Mesendoderm (in vitro differentiated cells): ENCODE measurements at regions not wholly inside any gene's neighbourhood (a gene's known extent, or its start where the extent isn't known, plus 50 kb on each side); places are given as distances from the start of the nearest gene placed in this dataset.

Experiments
- DNase-seq: peaks from one replicate; pipeline ENCODE4 v3.0.0; 2013
- H2AK5ac ChIP-seq: 2 replicates; pipeline ENCODE4 v1.6.1; 2013; ENCODE audit warnings: low read length, inconsistent platforms
- H2BK120ac ChIP-seq: 2 replicates; pipeline ENCODE4 v1.6.1; 2013; ENCODE audit warnings: low read depth, mild to moderate bottlenecking, low read length, moderate library complexity, mixed read lengths
- H2BK15ac ChIP-seq: replicated peaks from 2 replicates; pipeline ENCODE4 v1.6.1; 2013; ENCODE audit warnings: low read depth, mild to moderate bottlenecking, moderate library complexity
- H2BK5ac ChIP-seq: 2 replicates; pipeline ENCODE4 v1.6.1; 2013; ENCODE audit warnings: low read length, inconsistent platforms
- H3K18ac ChIP-seq: 2 replicates; pipeline ENCODE4 v1.6.1; 2013; ENCODE audit warnings: mild to moderate bottlenecking, low read length, mixed read lengths
- H3K23ac ChIP-seq: one replicate; pipeline ENCODE4 v1.6.1; 2013; ENCODE audit warnings: low read length
- H3K27ac ChIP-seq: 2 replicates; pipeline ENCODE4 v1.5.1; 2013; ENCODE audit warnings: low read depth, mild to moderate bottlenecking, inconsistent platforms, low read length, moderate library complexity
- H3K27me3 ChIP-seq: 2 replicates; pipeline ENCODE4 v1.6.1; 2013; ENCODE audit warnings: low read length, control low read depth, mild to moderate bottlenecking, inconsistent platforms; ENCODE audit not compliant: insufficient read depth, poor library complexity
- H3K36me3 ChIP-seq: 2 replicates; pipeline ENCODE4 v1.6.1; 2013; ENCODE audit warnings: low read length, inconsistent platforms; ENCODE audit not compliant: control insufficient read depth, insufficient read depth
- H3K4ac ChIP-seq: one replicate; pipeline ENCODE4 v1.6.1; 2013; ENCODE audit warnings: low read depth, mild to moderate bottlenecking, low read length, moderate library complexity
- H3K4me1 ChIP-seq: 2 replicates; pipeline ENCODE4 v1.6.1; 2013; ENCODE audit warnings: low read depth, low read length, inconsistent platforms; ENCODE audit not compliant: control insufficient read depth
- H3K4me2 ChIP-seq: 2 replicates; pipeline ENCODE4 v1.6.1; 2013; ENCODE audit warnings: low read length
- H3K4me3 ChIP-seq: 2 replicates; pipeline ENCODE4 v1.5.1; 2013; ENCODE audit warnings: mild to moderate bottlenecking, low read length
- H3K56ac ChIP-seq: one replicate; pipeline ENCODE4 v1.6.1; 2013; ENCODE audit warnings: low read length
- H3K79me1 ChIP-seq: 2 replicates; pipeline ENCODE4 v1.6.1; 2013; ENCODE audit warnings: low read length, inconsistent platforms
- H3K79me2 ChIP-seq: 2 replicates; pipeline ENCODE4 v1.6.1; 2013; ENCODE audit warnings: mild to moderate bottlenecking, low read length; ENCODE audit not compliant: control insufficient read depth, insufficient read depth
- H3K9ac ChIP-seq: 2 replicates; pipeline ENCODE4 v1.6.1; 2013; ENCODE audit warnings: low read length, inconsistent platforms
- H4K5ac ChIP-seq: one replicate; pipeline ENCODE4 v1.6.1; 2013; ENCODE audit warnings: low read length
- H4K8ac ChIP-seq: one replicate; pipeline ENCODE4 v1.6.1; 2013; ENCODE audit warnings: low read depth, mild to moderate bottlenecking, control low read depth, low read length, moderate library complexity
- WGBS: extraction: QIAGEN DNeasy Blood & Tissue Kit; methylation state at CpG from one replicate; pipeline ENCODE4 v1.1.7; 2013; ENCODE audit warnings: low lambda C conversion rate, missing lambda C conversion rate; ENCODE audit not compliant: insufficient coverage; ENCODE audit errors: extremely low coverage; 5-methylcytosine and 5-hydroxymethylcytosine counted together

DNA sequence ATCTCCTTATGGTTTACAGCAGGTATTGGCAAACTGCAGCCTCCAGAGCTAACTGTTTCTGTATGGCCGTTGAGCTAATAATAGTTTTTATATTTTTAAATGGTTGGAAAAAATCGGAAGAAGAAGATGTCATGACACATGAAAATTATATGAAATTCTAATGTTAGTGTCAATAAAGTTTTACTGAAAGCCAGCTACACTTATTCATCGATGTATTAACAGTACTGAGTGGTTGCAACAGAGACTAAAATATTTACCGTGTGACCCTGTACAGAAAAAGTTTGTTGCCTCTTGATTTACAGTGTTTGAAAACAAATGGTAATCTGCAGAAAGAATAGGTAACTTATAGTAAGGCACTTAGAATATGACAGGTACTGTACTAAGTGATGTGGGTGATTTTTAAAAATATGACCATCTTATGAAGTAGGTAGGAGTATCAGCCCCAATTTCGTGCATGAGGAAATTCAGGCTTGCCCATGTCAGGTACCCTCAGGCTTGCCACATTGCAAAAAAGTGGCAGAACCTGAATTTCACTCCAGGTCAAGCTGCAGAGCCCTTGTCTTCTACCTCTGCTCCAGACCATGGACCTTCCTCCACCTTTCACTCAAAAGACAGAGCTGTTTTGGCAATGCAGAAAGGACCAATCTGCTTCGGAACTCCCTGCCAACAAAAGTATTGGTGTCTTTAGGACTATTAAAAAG is 311.9 kb upstream of the RUNX1 start:
- no peak overlapping the region for H3K4me2 ChIP-seq
- no peaks in the 10 kb centered on the region for H3K79me1 ChIP-seq
- H2BK5ac ChIP-seq: no peak overlapping the region
- no peak overlapping the region for H3K27ac ChIP-seq
- no peak overlapping the region for H3K4me3 ChIP-seq
- no peak for DNase-seq
- no peaks in the 10 kb centered on the region for H3K79me2 ChIP-seq
- no peak overlapping the region for H2AK5ac ChIP-seq
- H3K4me1 ChIP-seq: no peaks in the 10 kb centered on the region
- H2BK120ac ChIP-seq: no peak overlapping the region
- no peaks in the 10 kb centered on the region for H3K27me3 ChIP-seq
- H3K18ac ChIP-seq: no peak overlapping the region
- no peak overlapping the region for H3K4ac ChIP-seq
- WGBS: 100% methylated on average over 1 of the region's 6 CpGs
- no peak overlapping the region for H4K8ac ChIP-seq
- no peak overlapping the region for H2BK15ac ChIP-seq
- H3K9ac ChIP-seq: no peak overlapping the region
- no peak overlapping the region for H3K23ac ChIP-seq
- no peaks in the 10 kb centered on the region for H3K36me3 ChIP-seq
- H3K56ac ChIP-seq: no peak overlapping the region
- H4K5ac ChIP-seq: no peak overlapping the region

DNA sequence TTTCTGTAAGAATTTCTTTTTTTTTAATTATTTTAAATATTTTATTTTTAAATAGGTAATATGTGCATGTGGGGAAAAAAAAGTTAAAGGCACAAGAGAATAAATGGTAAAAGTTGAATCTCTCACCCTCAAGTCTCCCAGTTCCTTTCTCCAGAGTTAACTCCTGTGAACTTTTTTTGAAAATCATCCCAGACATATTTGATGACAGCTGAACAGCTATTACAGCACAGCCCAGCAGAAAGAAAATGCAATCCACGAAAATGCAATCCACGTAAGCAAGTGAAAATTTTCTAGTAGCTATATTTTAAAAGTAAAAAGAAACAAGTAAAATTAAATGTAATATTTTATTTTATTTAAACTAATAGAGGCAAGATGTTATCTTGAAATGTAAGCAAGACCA is 310.0 kb upstream of the RUNX1 start:
- no peaks in the 10 kb centered on the region for H3K79me1 ChIP-seq
- H3K4ac ChIP-seq: no peak overlapping the region
- H3K36me3 ChIP-seq: no peaks in the 10 kb centered on the region
- H3K9ac ChIP-seq: no peak overlapping the region
- no peaks in the 10 kb centered on the region for H3K4me1 ChIP-seq
- no peak overlapping the region for H2BK5ac ChIP-seq
- no peak overlapping the region for H4K8ac ChIP-seq
- H2BK120ac ChIP-seq: no peak overlapping the region
- WGBS: no CpG with 5 or more reads among the region's 2 CpGs
- no peak overlapping the region for H3K23ac ChIP-seq
- H3K4me2 ChIP-seq: no peak overlapping the region
- DNase-seq: no peak
- H3K79me2 ChIP-seq: no peaks in the 10 kb centered on the region
- no peak overlapping the region for H3K27ac ChIP-seq
- H4K5ac ChIP-seq: no peak overlapping the region
- H2AK5ac ChIP-seq: no peak overlapping the region
- H3K27me3 ChIP-seq: no peaks in the 10 kb centered on the region
- no peak overlapping the region for H2BK15ac ChIP-seq
- H3K56ac ChIP-seq: no peak overlapping the region
- no peak overlapping the region for H3K4me3 ChIP-seq
- H3K18ac ChIP-seq: no peak overlapping the region

DNA sequence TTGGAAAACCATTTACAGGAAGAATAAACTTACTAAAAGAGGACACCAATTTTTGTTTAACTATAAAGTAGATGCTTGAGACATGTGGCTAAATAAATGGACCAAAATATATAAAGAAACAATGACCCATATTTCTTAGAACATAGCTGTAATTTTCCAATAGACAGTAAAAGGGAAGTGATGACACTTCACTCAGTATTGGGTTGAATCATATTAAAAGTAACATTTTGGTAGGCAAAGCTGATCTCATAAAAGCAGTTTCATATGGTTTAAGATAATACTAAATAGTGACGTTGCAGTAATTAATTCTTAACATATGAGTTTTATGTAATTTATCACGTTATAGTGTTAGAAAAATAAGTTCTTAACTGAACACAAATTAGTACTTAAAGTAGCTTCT is 308.9 kb upstream of the RUNX1 start:
- Histone ChIP-seq H3K4me3 (no peak overlapping the region), H4K8ac (no peak overlapping the region), H3K18ac (no peak overlapping the region), H3K4me1 (no peaks in the 10 kb centered on the region), H3K56ac (no peak overlapping the region), H3K79me2 (no peaks in the 10 kb centered on the region), H3K9ac (no peak overlapping the region), H2BK120ac (no peak overlapping the region), H3K79me1 (no peaks in the 10 kb centered on the region), H3K4me2 (no peak overlapping the region), H2BK15ac (no peak overlapping the region), H3K4ac (no peak overlapping the region), H3K23ac (no peak overlapping the region), H3K27ac (no peak overlapping the region), H2AK5ac (no peak overlapping the region), H3K27me3 (no peaks in the 10 kb centered on the region), H4K5ac (no peak overlapping the region), H2BK5ac (no peak overlapping the region), H3K36me3 (no peaks in the 10 kb centered on the region)
- no CpG with 5 or more reads among the region's 2 CpGs for WGBS
- DNase-seq: no peak

DNA sequence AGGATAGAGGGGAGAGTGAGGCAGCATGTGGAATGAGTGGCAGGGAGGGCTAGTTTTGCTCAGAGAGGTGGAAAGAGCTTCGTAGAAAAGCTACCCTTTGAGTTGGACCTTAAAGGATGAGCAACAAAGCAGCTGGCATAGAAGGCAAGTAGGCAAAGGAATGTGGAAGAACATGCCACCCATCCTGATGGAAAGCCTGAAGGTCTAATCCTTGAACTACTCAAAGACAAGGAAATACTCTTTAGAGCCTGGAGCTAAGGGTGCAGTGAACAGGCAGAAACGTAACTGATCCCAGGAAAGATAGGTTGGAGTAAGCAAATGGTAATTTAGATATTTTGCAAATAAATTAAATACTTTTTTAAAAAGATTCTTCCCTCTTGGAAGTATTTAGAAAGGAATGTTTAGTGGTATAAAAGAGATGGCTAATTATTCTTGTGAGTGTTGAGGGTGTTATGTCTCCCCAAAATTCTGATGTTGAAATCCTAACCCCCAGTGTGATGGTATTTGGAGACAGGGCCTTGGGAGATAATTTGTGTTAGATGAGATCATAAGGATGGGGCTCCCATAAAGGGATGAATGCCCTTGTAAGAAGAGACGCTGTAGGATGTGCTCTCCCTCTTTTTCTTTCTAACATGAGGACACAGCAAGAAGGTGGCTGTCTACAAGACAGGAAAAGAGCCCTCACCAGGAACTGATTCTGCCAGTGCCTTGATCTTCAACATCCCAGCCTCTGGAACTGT is 308.1 kb upstream of the RUNX1 start:
- Histone ChIP-seq H3K4me2 (no peak overlapping the region), H3K27ac (no peak overlapping the region), H3K79me1 (no peaks in the 10 kb centered on the region), H3K9ac (no peak overlapping the region), H4K8ac (no peak overlapping the region), H3K4ac (no peak overlapping the region), H2BK5ac (no peak overlapping the region), H3K56ac (no peak overlapping the region), H3K36me3 (no peaks in the 10 kb centered on the region), H2AK5ac (no peak overlapping the region), H3K23ac (no peak overlapping the region), H2BK120ac (no peak overlapping the region), H3K4me1 (no peaks in the 10 kb centered on the region), H3K27me3 (no peaks in the 10 kb centered on the region), H3K18ac (no peak overlapping the region), H2BK15ac (no peak overlapping the region), H4K5ac (no peak overlapping the region), H3K79me2 (no peaks in the 10 kb centered on the region), H3K4me3 (no peak overlapping the region)
- DNase-seq: no peak
- WGBS: no CpG with 5 or more reads among the region's 3 CpGs

DNA sequence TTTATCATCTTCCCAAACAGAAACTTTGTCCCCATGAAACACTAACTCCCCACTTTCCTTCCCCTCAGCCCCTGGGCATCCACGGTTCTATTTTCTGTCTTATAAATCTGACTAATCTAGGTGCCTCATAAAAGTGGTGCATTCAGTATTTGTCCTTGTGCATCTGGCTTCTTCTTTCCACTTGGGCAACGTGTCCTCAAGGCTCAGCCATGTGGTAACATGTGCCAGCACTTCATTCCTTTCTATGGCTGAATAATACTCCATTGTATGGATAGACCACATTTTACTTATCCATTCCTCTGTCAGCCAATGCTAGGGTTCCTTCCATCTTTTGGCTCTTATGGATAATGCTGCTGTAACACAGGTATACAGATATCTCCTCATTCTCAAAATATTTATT is 305.0 kb upstream of the RUNX1 start:
- Histone ChIP-seq H3K27ac (no peak overlapping the region), H2BK5ac (no peak overlapping the region), H4K5ac (no peak overlapping the region), H2BK15ac (no peak overlapping the region), H3K79me1 (no peaks in the 10 kb centered on the region), H3K56ac (no peak overlapping the region), H3K36me3 (no peaks in the 10 kb centered on the region), H4K8ac (no peak overlapping the region), H3K4me3 (no peak overlapping the region), H3K4me2 (no peak overlapping the region), H3K18ac (no peak overlapping the region), H3K23ac (no peak overlapping the region), H3K9ac (no peak overlapping the region), H3K4me1 (no peaks in the 10 kb centered on the region), H2AK5ac (no peak overlapping the region), H3K4ac (no peak overlapping the region), H3K79me2 (no peaks in the 10 kb centered on the region), H3K27me3 (no peaks in the 10 kb centered on the region), H2BK120ac (no peak overlapping the region)
- DNase-seq: no peak
- WGBS: no CpG with 5 or more reads among the region's 2 CpGs
